Hippocampal formation (tissue), 2 donors: ENCODE measurements at regions not wholly inside any gene's neighbourhood (a gene's known extent, or its start where the extent isn't known, plus 50 kb on each side); places are given as distances from the start of the nearest gene placed in this dataset.
"Not testable (repeated sequence)": the region's sequence is repeated elsewhere in the genome, so short reads cannot be mapped to it uniquely, and the experiment has no call there.

Experiments
- DNase-seq, 2 donors: peaks; one replicate each; lab custom pipeline; 2025; lab: John Stamatoyannopoulos, UW

- no peak for DNase-seq
Observed at GRCh38 chr1:219433496-219434131, 179.3 kb downstream of the ZC3H11B start.

DNA sequence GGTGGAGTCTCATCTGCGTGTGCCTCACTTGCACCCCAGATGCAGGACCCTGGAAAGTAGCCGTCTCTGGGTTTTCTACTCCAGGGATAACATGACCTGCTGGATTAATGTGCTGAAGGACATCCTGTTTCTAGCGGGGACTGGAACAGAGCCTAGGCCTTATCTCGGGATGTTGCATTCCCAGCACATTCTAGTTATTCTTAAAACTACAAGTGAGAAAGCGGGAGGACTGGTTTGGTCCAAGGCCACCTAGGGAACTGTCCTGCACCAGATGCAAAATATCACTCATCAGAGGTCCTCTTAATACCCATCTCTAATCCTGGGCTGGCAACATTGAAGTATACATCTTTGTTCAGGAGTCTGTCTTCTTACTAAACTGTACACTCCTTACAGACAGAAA, 179.9 kb downstream of the ZC3H11B start:
- DNase-seq, result no peak

DNA sequence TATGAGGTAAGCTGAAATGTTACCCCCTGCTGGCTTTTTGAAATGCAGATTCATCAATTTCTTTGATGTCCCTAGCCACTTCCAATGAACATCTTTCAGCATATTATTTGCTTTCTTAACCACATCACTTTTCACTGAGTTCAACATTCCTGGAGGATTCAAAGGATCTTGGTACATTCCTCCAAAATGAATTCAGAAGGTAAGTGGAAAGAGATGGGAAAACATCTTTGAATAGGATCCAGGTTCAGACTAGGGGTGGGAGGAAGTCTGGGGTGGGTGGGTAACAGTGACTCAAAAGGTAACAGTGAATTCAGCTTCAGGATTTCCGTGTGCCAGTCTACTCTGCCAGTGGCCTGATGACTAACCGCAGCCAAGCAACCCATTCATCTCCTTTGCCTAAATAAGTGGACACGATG, 180.7 kb downstream of the ZC3H11B start:
- DNase-seq, result no peak

- DNase-seq, result no peak
Observed at GRCh38 chr1:219430419-219430818, 182.5 kb downstream of the ZC3H11B start.

DNA sequence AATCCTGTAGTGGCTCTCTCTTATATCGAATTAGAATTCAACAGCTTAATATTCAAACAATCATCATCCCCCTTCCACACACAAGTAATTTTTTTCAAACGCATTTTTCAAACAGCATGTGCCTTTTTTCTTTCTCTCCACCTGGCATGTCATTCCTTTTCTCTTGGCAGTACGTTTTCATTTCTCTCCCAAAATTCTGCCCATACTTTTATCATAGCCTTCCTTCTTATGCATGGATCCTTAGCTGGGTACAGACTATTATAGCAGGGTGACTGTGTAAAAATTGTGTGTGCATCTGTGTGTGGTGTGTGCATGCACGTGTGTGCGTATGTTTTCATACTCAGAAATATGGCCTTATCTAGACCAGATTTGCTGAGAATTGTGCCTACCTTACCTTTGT, 184.3 kb downstream of the ZC3H11B start:
- DNase-seq, result no peak

GRCh38 chr1:219427989-219428388, 184.9 kb downstream of the ZC3H11B start:
- DNase-seq, result no peak

DNA sequence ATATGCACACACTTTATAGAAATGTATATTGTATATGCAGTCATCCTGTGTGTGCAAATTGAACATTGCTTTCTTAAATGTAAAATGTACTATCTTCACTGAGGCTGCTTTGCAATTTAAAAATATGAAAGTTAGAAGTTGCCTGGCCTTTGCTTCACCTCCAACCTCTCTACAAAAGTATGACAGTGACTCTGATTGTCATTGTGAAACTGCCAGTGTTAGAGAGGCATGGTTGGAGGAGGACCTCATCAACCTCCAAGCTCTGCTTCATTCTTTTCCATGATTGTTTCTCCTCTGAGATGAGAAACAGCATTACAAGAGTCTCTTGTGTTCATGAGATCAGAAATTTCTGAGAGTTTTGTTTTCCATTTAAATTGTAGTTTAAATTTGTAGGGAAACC, 185.5 kb downstream of the ZC3H11B start:
- no peak for DNase-seq

GRCh38 chr1:219422811-219423598, 189.9 kb downstream of the ZC3H11B start:
- no peak for DNase-seq

- DNase-seq, result no peak
Observed at GRCh38 chr1:219420913-219421312, 192.0 kb downstream of the ZC3H11B start.

GRCh38 chr1:219419860-219420259, 193.0 kb downstream of the ZC3H11B start:
- DNase-seq, result no peak

- DNase-seq, result no peak
Observed at GRCh38 chr1:219419065-219419464, 193.8 kb downstream of the ZC3H11B start.

GRCh38 chr1:219417610-219418009, 195.3 kb downstream of the ZC3H11B start:
- DNase-seq, result no peak

DNA sequence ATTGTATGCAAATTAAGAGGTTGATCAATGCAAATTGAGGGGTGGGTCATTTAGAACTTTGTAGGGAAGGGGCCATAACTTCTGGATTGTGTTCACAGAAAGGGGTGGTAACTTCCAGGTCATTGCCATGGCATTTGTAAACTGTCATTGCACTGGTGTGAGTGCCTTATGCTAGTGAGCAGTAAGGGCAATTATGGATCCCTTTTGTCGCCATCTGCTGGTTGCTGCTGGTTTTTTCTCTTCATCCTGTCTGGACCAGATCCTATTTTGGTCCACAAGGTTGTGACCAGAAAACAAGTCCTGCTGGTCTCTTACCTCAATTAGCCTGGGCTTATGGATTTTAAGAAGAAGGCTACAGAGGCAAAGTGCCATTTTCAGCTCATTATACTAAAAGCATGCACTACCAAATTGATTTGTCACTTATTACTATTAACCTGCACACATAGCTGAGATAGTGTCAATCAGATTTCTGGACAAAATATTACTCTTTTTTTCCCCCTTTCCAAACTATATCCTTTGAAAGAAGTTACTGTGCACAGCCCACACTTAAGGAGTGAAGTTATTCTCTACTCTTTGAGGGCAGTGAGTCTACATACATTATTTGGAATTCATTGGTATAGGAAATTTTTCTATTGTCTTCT, 196.2 kb downstream of the ZC3H11B start:
- DNase-seq, result peak in 1 of 2 donors; percentile 31

- no peak for DNase-seq
Observed at GRCh38 chr1:219415915-219416314, 197.0 kb downstream of the ZC3H11B start.

DNA sequence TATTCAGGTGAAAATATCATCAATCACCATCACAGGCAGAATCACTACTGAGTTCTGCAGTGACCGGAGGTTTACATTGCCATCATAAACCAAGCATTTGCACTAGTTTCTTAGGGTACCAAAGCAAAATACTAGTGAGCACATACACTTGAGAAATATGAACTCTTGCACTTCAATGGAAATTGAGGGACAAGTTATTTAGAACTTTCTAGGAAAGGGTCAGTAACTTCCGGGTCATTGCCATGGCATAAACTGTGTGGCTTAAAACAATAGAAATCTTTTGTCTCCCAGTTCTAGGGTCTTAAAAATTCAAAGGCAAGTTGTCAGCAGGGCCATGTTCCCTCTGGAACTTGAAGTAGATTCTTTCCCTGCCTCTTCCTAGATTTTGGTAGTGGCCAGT, 197.5 kb downstream of the ZC3H11B start:
- no peak for DNase-seq

DNA sequence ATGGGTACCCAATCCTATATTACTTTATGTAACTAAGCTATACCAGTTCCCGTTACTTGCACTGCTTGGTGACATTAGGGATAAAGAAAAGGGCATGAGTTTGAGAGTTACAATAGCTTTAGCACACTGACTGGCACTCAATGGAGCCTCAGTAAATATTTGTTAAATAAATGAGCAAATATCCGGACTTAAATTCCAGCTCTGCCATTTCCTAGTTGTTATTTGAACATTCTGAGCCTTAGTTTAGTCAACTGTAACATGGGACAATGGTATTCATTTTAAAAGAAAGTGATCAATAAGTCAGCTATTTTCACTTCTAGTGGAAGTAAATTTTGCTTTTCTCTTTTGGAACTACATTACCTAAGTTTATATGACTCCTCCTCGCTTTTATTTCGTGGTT, 198.7 kb downstream of the ZC3H11B start:
- DNase-seq, result no peak

GRCh38 chr1:219413536-219413935, 199.4 kb downstream of the ZC3H11B start:
- no peak for DNase-seq

GRCh38 chr1:219412772-219413171, 200.1 kb downstream of the ZC3H11B start:
- no peak for DNase-seq

DNA sequence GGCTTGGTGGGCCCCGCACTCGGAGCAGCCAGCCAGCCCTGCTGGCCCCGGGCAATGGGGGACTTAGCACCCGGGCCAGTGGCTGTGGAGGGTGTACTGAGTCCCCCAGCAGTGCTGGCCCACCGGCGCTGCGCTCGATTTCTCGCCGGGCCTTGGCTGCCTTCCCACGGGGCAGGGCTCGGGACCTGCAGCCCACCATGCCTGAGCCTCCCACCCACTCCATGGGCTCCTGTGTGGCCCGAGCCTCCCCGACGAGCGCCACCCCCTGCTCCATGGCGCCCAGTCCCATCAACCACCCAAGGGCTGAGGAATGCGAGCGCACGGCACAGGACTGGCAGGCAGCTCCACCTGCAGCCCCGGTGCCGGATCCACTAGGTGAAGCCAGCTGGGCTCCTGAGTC, 202.2 kb downstream of the ZC3H11B start:
- DNase-seq, result not testable (repeated sequence)

DNA sequence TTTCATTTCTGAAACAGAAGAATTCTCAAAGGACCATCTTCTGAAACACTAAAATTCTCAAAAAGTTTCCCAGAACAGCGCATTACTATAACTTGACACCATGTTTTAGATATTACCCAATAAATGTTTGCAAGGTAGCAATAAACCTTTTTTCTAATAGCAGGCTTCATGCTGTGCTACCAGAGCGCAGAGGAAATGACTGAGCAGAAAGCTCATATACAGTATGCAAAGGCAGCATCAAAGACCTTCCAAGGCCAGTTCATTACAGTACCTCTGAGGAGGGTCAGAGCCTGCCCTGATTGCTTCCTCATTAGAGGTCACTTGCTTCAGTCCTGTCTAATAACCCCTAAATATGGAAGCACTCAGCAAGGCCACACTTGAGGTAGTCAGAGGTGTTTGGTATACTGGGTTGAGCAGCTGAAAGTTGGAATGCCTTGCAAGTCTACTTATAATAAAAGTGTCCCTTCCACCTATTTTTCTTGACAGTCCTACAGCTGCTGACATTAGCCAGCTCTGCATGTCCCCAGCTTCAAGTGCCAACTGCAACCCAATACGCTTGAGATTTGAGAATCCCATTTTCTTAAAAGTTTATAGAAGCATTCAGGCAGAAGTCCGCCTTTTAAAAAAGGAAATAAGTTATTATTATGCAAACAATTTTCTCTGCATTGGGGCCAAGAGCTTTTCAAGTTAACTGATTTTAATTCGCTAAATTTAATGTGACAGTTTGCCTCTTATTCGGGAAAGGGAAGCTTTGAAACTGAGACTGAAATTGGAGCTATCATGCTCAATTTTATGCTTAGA, 207.2 kb downstream of the ZC3H11B start:
- DNase-seq, result no peak

DNA sequence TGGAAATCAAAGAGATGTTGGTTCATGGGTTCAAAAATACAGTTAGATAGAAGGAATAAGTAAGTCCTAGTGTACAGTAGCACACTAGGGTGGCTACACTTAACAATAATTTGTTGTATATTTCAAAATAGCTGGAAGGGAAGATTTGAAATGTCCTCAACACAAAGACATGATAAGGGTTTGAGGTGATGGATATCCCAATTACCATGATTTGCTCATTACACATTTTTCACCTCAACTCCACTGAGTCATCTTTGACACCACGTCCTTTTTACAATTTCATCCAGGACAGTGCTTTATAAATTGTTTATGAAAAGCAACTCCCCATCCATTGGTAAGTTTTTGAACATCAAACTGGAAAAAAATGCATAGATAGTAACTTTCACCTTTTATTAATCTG, 208.3 kb downstream of the ZC3H11B start:
- no peak for DNase-seq

- no peak for DNase-seq
Observed at GRCh38 chr1:219402925-219403324, 210.0 kb downstream of the ZC3H11B start.
